Tibial nerve (tissue), 4 donors: ENCODE measurements at regions not wholly inside any gene's neighbourhood (a gene's known extent, or its start where the extent isn't known, plus 50 kb on each side); places are given as distances from the start of the nearest gene placed in this dataset.

Experiments used
- CTCF ChIP-seq, 5 experiments: fragments of 200-600 bp in 3 of 5; fragments of 450-650 bp in 2 of 5; sonication (generic) in 3 of 5; IDR thresholded peaks; one replicate each; pipeline ENCODE4 v1.5.1; 2016 to 2019; ENCODE audit warnings: antibody characterized with exemption in 5 of 5, mild to moderate bottlenecking in 3 of 5, moderate library complexity in 2 of 5
- EP300 ChIP-seq, 2 donors: sonication (generic); formaldehyde crosslinking; IDR thresholded peaks; one replicate each; pipeline ENCODE4 v1.6.1; 2017; ENCODE audit warnings: antibody characterized with exemption in 2 of 2, mild to moderate bottlenecking in 1 of 2

- TF ChIP-seq CTCF (IDR thresholded peaks at IDR 0.05) (no peak), EP300 (IDR thresholded peaks at IDR 0.05) (no peak)
These were observed 215.6 kb upstream of the CD96 start for GRCh38 chr3:111326144-111326995.
